Endothelial cell of umbilical vein (primary cell): ENCODE measurements at regions not wholly inside any gene's neighbourhood (a gene's known extent, or its start where the extent isn't known, plus 50 kb on each side); places are given as distances from the start of the nearest gene placed in this dataset.
"Not testable (repeated sequence)": the region's sequence is repeated elsewhere in the genome, so short reads cannot be mapped to it uniquely, and the experiment has no call there.

Experiments
- CTCF ChIP-seq, 2 donors: IDR thresholded peaks; 1 replicate in 1 of 2; 2 replicates in 1 of 2; pipeline ENCODE4 v1.5.1; 2011; ENCODE audit warnings: low read length in 2 of 2, mild to moderate bottlenecking in 2 of 2, moderate library complexity in 2 of 2, control low read depth in 1 of 2, inconsistent platforms in 1 of 2, low read depth in 1 of 2; ENCODE audit not compliant: insufficient read depth in 1 of 2; ENCODE audit errors: extremely low read depth in 1 of 2
- EZH2 ChIP-seq: IDR thresholded peaks from 2 replicates; pipeline ENCODE4 v1.6.1; 2012; ENCODE audit warnings: borderline replicate concordance, low read depth, mild to moderate bottlenecking, moderate library complexity, low read length, inconsistent platforms; ENCODE audit not compliant: severe bottlenecking

GRCh38 chr12:79990509-79991338, 55.8 kb upstream of the PPP1R12A start:
- not testable (repeated sequence) for TF ChIP-seq CTCF (IDR thresholded peaks at IDR 0.05; ENCODE audit: extremely low read depth in 1 of 2, insufficient read depth in 1 of 2, low read depth in 1 of 2, low read length in 2 of 2); EZH2
